ENCODE measurements at regions not wholly inside any gene's neighbourhood (a gene's known extent, or its start where the extent isn't known, plus 50 kb on each side); places are given as distances from the start of the nearest gene placed in this dataset.
"Not testable (repeated sequence)": the region's sequence is repeated elsewhere in the genome, so short reads cannot be mapped to it uniquely, and the experiment has no call there.

- no peak for DNase-seq (ENCODE audit: low spot score)
- H3K4me1 ChIP-seq = no peaks in the 10 kb centered on the region
- H3K36me3 ChIP-seq = no peaks in the 10 kb centered on the region
- no peak overlapping the region for H3K4me3 ChIP-seq
- peaks cover 3% of the 10 kb centered on the region in 2 donors for H3K9me3 ChIP-seq
- H3K27ac ChIP-seq = no peak overlapping the region
- H3K27me3 ChIP-seq = no peaks in the 10 kb centered on the region
- no peak for TF ChIP-seq CTCF (IDR thresholded peaks at IDR 0.05)
These were observed 817.1 kb upstream of the CDH9 start for GRCh38 chr5:27855491-27855890.

- no peaks in the 10 kb centered on the region for H3K9me3 ChIP-seq
- no peaks in the 10 kb centered on the region for H3K27me3 ChIP-seq
- no peak for DNase-seq (ENCODE audit: low spot score)
- no peak for TF ChIP-seq CTCF (IDR thresholded peaks at IDR 0.05)
- H3K36me3 ChIP-seq = no peaks in the 10 kb centered on the region
- H3K4me3 ChIP-seq = no peak overlapping the region
- no peaks in the 10 kb centered on the region for H3K4me1 ChIP-seq
- no peak overlapping the region for H3K27ac ChIP-seq
These were observed 816.0 kb upstream of the CDH9 start for GRCh38 chr5:27854243-27854852.

- no peaks in the 10 kb centered on the region for H3K4me1 ChIP-seq
- DNase-seq (ENCODE audit: low spot score) = no peak
- H3K27ac ChIP-seq = no peak overlapping the region
- no peak for TF ChIP-seq CTCF (IDR thresholded peaks at IDR 0.05)
- no peaks in the 10 kb centered on the region for H3K36me3 ChIP-seq
- H3K9me3 ChIP-seq = no peaks in the 10 kb centered on the region
- no peaks in the 10 kb centered on the region for H3K27me3 ChIP-seq
- no peak overlapping the region for H3K4me3 ChIP-seq
These were observed 806.9 kb upstream of the CDH9 start for GRCh38 chr5:27845248-27845647.

DNA sequence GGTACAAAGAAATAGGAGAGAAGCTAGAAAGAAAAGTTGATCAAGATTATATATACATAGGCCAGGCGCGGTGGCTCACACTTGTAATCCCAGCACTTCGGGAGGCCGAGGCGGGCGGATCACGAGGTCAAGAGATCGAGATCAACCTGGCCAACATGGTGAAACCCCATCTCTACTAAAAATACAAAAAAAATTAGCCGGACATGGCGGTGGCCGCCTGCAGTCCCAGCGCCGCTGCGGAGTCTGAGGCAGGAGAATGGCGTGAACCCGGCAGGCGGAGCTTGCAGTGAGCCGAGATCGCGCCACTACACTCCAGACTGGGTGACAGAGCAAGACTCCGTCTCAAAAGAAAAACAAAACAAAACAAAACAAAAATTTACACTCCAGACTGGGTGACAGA, 798.3 kb upstream of the CDH9 start:
- H3K9me3 ChIP-seq; H3K27me3 ChIP-seq; DNase-seq (ENCODE audit: low spot score); H3K4me3 ChIP-seq; H3K4me1 ChIP-seq; H3K36me3 ChIP-seq; H3K27ac ChIP-seq: not testable (repeated sequence)

GRCh38 chr5:27832886-27833285, 794.5 kb upstream of the CDH9 start:
- Histone ChIP-seq H3K4me1 (no peaks in the 10 kb centered on the region), H3K27me3 (no peaks in the 10 kb centered on the region), H3K4me3 (no peak overlapping the region), H3K36me3 (no peaks in the 10 kb centered on the region), H3K27ac (no peak overlapping the region), H3K9me3 (no peaks in the 10 kb centered on the region)
- DNase-seq (ENCODE audit: low spot score) = no peak
- TF ChIP-seq CTCF (IDR thresholded peaks at IDR 0.05) = no peak

DNA sequence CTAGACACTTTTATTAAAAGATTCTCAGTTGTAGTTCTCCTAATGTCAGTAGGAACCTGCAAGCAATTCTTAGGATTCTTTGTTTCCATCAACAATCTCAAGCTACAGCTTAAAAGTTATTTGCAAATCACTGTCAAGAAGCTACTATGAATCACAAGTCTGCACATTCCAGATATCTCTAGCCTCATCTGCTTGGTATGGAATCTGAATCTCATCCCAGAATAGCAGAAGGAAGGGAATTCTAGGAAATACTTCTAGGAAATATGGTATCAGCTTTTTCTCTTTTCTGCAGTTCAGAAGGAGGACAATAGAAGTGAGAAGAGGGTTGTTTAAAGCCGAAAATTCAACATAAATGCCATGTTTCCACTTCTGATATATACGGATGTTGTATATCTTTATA, 792.2 kb upstream of the CDH9 start:
- no peak overlapping the region for H3K27ac ChIP-seq
- TF ChIP-seq CTCF (IDR thresholded peaks at IDR 0.05) = no peak
- DNase-seq (ENCODE audit: low spot score) = no peak
- no peaks in the 10 kb centered on the region for H3K4me1 ChIP-seq
- H3K27me3 ChIP-seq = no peaks in the 10 kb centered on the region
- H3K4me3 ChIP-seq = no peak overlapping the region
- H3K36me3 ChIP-seq = no peaks in the 10 kb centered on the region
- H3K9me3 ChIP-seq = no peaks in the 10 kb centered on the region
